Esophagus (tissue), 2 donors: ENCODE measurements at regions not wholly inside any gene's neighbourhood (a gene's known extent, or its start where the extent isn't known, plus 50 kb on each side); places are given as distances from the start of the nearest gene placed in this dataset.

Source experiments
- H3K27ac ChIP-seq, 2 donors: one replicate each; pipeline ENCODE4 v1.5.1; 2013; ENCODE audit warnings: low read depth in 2 of 2, mild to moderate bottlenecking in 2 of 2, inconsistent platforms in 1 of 2, low read length in 1 of 2, moderate library complexity in 1 of 2
- H3K27me3 ChIP-seq, 2 donors: one replicate each; pipeline ENCODE4 v1.6.1; 2013; ENCODE audit warnings: low read length in 2 of 2, control low read depth in 1 of 2, mild to moderate bottlenecking in 1 of 2; ENCODE audit not compliant: insufficient read depth in 2 of 2, control insufficient read depth in 1 of 2
- H3K36me3 ChIP-seq, 2 donors: one replicate each; pipeline ENCODE4 v1.6.1; 2013; ENCODE audit warnings: low read length in 1 of 2; ENCODE audit not compliant: control insufficient read depth in 2 of 2, insufficient read depth in 2 of 2
- H3K4me1 ChIP-seq, 2 donors: one replicate each; pipeline ENCODE4 v1.6.1; 2013; ENCODE audit warnings: low read length in 1 of 2; ENCODE audit not compliant: control insufficient read depth in 2 of 2, insufficient read depth in 2 of 2
- H3K4me3 ChIP-seq, 2 donors: one replicate each; pipeline ENCODE4 v1.5.1; 2013; ENCODE audit warnings: low read length in 2 of 2, mild to moderate bottlenecking in 2 of 2, low read depth in 1 of 2, moderate library complexity in 1 of 2
- H3K9me3 ChIP-seq, 2 donors: one replicate each; pipeline ENCODE4 v1.6.1; 2013; ENCODE audit warnings: mild to moderate bottlenecking in 2 of 2, low read depth in 1 of 2, low read length in 1 of 2, moderate library complexity in 1 of 2; ENCODE audit not compliant: control insufficient read depth in 2 of 2, insufficient read depth in 1 of 2
- WGBS, 2 donors: extraction: QIAGEN DNeasy Blood & Tissue Kit; methylation state at CpG; one replicate each; pipeline ENCODE4 v1.1.7; 2013; 5-methylcytosine and 5-hydroxymethylcytosine counted together
- donor health status: healthy with polysubstance abuse.
- donor health status: Bipolar disorder and iron deficiency.

DNA sequence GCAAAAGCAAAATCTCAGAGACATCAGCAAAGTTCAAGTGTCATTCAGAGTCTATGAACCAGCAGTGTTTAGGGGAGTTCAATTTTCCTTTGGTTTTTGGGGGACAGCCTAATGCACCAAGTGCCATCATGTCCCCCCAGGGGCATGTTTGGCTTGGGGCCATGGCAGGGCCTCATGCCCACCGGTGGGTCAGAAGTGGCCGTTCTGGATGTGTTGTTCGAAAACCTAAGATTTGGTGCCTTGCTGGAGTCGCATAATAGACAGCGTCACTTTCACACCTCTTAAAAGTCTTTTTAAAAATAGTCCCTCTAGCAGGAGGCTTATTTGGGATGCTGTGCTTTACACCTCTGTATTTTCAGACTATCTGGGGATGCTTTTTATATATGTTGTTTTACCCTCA, 250.1 kb downstream of the ZNF536 start:
- H3K4me3 ChIP-seq: no peak overlapping the region
- no peak overlapping the region for H3K27ac ChIP-seq
- WGBS, 2 donors: 92 to 96% methylated on average over 5 of the region's 5 CpGs
- no peaks in the 10 kb centered on the region for H3K36me3 ChIP-seq
- H3K4me1 ChIP-seq: no peaks in the 10 kb centered on the region
- H3K27me3 ChIP-seq: no peaks in the 10 kb centered on the region
- H3K9me3 ChIP-seq: peaks cover 0 to 6% of the 10 kb centered on the region in 2 donors

DNA sequence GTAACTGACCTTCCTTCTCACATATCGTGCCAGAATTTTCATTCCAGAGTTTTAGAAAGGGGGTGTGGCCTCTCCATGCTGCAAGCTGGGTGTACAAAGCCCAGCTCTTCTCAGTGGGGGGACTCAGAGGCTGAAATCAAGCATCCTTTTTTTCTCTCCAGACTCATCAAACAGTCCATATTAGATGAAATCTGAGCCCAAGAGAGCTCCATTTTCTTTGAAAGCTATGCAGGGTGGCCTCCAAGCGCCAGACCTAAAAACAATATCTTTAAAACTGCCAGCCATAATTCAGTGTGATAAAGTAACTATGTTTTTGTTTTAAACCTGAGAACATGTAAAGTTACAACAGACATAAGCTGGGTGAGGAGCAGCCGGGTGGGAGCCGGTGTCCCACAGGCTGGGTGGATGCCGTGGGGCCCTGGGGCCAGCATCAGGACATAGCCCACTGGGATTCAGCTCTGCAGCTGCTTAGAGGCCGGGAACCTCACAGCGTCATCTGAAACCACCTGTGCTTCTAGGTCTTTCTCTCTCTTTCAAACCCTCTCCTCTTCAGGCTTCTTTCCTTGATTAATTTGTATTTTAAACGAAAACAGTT, 249.2 kb downstream of the ZNF536 start:
- no peak overlapping the region for H3K27ac ChIP-seq
- H3K4me1 ChIP-seq: no peaks in the 10 kb centered on the region
- WGBS, 2 donors: 75 to 79% methylated on average over 8 of the region's 8 CpGs
- no peak overlapping the region for H3K4me3 ChIP-seq
- H3K9me3 ChIP-seq: peaks cover 0 to 6% of the 10 kb centered on the region in 2 donors
- no peaks in the 10 kb centered on the region for H3K27me3 ChIP-seq
- no peaks in the 10 kb centered on the region for H3K36me3 ChIP-seq

- H3K4me3 ChIP-seq: no peak overlapping the region
- 80 to 83% methylated on average over 4 of the region's 4 CpGs for WGBS, 2 donors
- H3K4me1 ChIP-seq: no peaks in the 10 kb centered on the region
- no peaks in the 10 kb centered on the region for H3K36me3 ChIP-seq
- no peak overlapping the region for H3K27ac ChIP-seq
- no peaks in the 10 kb centered on the region for H3K27me3 ChIP-seq
- peaks cover 0 to 6% of the 10 kb centered on the region in 2 donors for H3K9me3 ChIP-seq
These were observed 248.2 kb downstream of the ZNF536 start for GRCh38 chr19:30620354-30620753.

- no peaks in the 10 kb centered on the region for H3K4me1 ChIP-seq
- 78 to 86% methylated on average over 2 of the region's 2 CpGs for WGBS, 2 donors
- H3K36me3 ChIP-seq: no peaks in the 10 kb centered on the region
- no peak overlapping the region for H3K4me3 ChIP-seq
- H3K9me3 ChIP-seq: no peaks in the 10 kb centered on the region
- H3K27ac ChIP-seq: no peak overlapping the region
- H3K27me3 ChIP-seq: no peaks in the 10 kb centered on the region
These were observed 237.6 kb downstream of the ZNF536 start for GRCh38 chr19:30609656-30610270.

DNA sequence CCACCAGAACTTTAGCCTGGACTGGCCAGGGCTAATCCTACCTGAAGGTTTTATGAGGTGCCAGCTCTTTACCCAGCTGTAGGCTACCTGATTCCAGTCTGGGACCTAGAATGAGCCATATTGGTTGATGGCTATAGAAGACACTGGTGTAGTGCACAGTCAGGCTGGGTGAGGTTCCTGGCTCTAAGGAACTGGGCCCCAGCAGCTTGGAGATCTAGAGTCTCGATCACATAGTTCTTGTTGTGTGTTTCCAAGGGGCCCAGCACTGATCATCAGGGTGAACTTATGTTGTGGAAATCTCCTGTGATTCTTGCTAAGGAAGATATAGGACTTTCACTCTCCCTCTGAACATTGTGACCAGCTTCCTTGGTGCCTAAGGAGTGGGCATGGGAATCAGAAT, 236.3 kb downstream of the ZNF536 start:
- Histone ChIP-seq H3K36me3 (no peaks in the 10 kb centered on the region), H3K9me3 (no peaks in the 10 kb centered on the region), H3K27ac (no peak overlapping the region), H3K4me1 (no peaks in the 10 kb centered on the region), H3K27me3 (no peaks in the 10 kb centered on the region), H3K4me3 (no peak overlapping the region)
- WGBS, 2 donors: 77 to 87% methylated on average over 1 of the region's 1 CpG
